HG03571 (cell line): ENCODE measurements at regions not wholly inside any gene's neighbourhood (a gene's known extent, or its start where the extent isn't known, plus 50 kb on each side); places are given as distances from the start of the nearest gene placed in this dataset.
"Not testable (repeated sequence)": the region's sequence is repeated elsewhere in the genome, so short reads cannot be mapped to it uniquely, and the experiment has no call there.

Experiments used
- ATAC-seq: cut with Tn5 transposase; IDR thresholded peaks from one replicate; pipeline ENCODE4 v1.9.1; 2021; ENCODE audit not compliant: unreplicated experiment

- ATAC-seq = no peak
These were observed 297.2 kb upstream of the CRBN start for GRCh38 chr3:3476669-3477068.

- no peak for ATAC-seq
These were observed 289.1 kb upstream of the CRBN start for GRCh38 chr3:3468596-3468995.

DNA sequence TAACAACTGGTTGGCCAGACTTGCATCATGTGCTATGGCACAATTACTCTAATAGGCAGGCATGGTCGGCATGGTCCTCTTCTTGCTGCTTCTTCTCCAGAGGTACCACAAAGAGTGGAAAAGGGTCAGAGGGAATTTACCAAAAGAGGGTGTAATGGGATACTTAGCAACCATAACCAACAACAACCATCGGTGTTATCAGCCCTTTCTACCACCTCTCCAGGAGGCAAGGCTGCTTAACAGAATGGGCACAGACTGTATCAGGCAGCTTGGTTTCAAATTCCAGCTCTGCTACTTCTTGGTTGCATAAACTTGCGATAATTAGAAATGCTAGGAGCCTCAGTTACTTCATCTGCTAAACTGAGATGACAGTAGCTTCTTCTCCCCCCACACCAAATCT lies 284.6 kb upstream of the CRBN start:
- ATAC-seq = no peak

DNA sequence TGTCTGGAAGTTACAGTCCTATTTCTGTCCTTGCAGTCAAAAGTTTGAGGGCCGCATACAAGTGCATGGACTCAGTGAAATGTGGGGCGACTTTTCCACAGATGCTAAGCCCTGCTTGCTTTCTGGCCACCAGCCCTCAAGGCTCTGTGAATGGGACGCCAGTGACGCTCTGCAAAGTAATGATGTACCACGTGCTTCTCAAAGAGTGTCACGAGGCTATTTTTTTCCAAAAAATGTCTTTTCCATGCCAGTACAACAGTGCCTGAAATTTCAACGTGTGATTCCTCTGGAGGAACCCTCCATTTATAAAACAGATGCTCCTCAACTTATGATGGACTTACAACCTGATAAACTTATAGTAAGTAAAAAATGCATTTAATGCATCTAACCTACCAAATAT lies 281.8 kb upstream of the CRBN start:
- ATAC-seq = no peak

DNA sequence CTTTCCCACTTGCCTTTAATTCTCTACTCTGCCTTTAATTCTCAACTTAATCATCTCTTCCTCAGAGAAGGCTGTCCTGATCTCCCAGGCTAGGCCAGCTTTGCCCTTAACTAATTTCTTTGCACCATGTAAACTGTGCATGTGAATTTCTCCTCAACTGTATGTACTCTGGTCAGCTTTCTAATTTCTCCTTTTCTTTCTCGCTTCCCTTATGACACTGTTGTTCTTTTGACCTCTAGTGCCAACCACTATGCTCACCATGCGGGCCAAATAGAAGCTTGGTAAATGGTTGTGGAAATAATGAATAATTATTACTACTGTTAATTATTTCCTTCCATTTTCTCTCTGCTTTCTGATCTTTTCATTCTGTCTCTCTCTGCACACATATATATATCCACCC lies 269.0 kb upstream of the CRBN start:
- ATAC-seq = no peak

DNA sequence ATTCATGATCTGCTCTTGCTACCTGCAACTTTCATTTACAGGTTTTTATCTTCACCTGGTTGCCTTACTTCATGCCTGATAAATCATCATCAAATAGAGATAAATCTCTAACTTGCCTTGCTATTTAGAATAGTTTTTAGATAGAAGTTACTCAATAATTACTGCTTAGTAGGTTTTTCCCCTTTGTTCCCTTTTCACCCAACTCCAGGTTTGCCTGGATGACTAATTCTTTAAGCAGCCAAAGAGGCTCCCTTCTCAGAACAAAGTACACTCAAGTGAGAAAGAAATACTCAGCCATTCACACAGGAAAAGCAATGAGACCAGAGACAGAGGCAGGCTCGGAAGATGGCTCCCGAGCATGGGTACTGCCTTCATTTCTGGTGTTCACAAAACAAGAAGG lies 268.1 kb upstream of the CRBN start:
- no peak for ATAC-seq

- ATAC-seq = no peak
These were observed 266.8 kb upstream of the CRBN start for GRCh38 chr3:3446251-3446650.

DNA sequence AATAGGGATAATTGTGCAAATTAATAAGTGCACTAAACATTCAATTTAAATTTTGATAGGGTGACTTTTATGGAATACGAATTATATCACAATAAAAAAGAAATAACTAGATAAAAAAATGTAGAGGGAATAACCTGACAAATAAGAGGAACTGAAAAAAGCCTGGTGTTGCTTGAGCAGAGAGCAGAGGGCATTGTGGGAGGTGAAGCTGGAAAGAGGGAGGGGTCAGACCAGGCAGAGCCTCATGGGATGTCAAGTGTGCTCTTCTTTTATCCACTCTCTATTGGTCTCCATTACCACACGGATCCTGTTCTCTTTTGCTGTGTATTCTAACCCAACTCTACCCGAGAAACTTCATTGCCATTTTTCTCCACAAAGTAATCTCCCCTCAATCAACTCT lies 264.0 kb upstream of the CRBN start:
- ATAC-seq = no peak

DNA sequence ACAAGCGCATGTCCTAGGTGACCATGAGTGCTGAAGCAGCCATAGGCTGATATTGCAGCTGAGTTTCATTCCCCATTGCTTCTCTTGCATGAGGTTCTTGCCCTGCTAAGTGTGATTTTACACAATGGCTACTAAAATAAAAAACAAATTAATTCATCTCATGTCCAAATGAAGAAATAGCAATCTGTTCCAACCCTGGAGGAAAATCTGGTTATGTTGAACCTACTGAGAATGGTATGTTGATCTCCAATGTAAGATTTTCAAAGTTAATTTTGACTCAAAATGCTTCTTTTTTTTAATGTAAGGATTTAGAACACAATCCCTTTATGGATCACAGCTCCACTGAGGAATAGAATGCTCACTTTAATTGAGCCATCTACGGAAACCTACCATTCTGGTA lies 254.2 kb upstream of the CRBN start:
- no peak for ATAC-seq

GRCh38 chr3:3429841-3430240 lies 250.3 kb upstream of the CRBN start:
- no peak for ATAC-seq

- ATAC-seq = not testable (repeated sequence)
These were observed 228.2 kb upstream of the CRBN start for GRCh38 chr3:3407707-3408106.

DNA sequence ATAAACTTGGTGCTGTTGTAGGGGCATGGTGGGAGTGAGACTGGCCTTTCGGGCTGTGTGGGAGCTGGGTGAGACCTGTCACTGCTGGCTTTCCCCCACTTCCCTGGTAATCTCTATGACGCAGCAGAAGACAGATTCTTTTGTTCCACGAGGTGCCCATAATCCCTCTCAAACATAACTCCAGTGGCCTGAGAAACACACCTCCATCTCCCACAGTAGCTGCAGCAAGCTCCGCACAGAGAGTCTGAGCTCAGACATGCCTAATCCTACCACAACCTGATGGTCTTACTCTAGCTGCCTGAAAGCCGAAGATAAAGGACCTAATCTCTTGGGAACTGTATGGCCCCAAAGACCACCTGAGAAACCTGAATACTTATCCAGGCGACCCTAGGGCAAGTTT lies 225.6 kb upstream of the CRBN start:
- no peak for ATAC-seq

GRCh38 chr3:3403700-3404099 lies 224.2 kb upstream of the CRBN start:
- ATAC-seq = no peak

- no peak for ATAC-seq
These were observed 213.5 kb upstream of the CRBN start for GRCh38 chr3:3392946-3393345.

- no peak for ATAC-seq
These were observed 204.0 kb upstream of the CRBN start for GRCh38 chr3:3383461-3383860.

GRCh38 chr3:3372210-3372777 lies 192.8 kb upstream of the CRBN start:
- ATAC-seq = no peak

DNA sequence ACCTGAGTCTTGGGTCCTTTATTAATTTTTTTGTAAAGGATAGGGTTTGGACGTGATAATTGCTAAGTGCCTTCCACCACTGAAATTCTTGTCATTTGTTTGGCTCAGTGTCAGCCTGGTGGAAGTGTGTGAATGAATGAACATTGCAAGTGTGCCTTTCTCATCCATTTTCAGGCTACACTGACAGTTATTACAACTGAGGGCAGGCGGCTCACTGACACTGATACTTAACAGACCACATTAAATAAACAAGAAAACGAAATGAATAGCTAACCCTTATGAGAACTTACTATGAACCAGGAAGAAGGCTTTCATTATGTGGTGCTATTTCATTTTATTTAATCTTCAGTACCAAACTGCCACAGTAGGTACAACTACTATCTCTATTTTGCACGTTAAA lies 188.8 kb upstream of the CRBN start:
- no peak for ATAC-seq

DNA sequence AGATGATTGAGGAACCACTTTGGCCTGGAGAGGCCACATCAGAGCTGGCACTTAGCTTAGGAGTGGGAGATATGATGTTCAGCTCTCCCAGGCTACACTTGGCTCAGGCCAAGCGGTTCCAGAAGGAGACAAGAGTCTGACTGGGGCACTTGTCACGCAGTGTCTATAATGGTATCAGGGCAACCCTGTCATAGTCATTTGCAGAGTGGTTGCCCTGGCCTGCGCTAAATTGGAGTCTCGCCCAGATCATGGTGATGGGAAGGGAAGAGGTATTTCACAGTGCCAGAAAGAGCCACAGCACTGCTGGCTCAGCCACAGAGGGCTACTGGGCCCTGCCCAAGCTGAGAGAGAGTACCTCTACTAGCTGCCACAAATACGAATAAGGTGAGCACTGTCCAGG lies 186.9 kb upstream of the CRBN start:
- ATAC-seq = no peak

DNA sequence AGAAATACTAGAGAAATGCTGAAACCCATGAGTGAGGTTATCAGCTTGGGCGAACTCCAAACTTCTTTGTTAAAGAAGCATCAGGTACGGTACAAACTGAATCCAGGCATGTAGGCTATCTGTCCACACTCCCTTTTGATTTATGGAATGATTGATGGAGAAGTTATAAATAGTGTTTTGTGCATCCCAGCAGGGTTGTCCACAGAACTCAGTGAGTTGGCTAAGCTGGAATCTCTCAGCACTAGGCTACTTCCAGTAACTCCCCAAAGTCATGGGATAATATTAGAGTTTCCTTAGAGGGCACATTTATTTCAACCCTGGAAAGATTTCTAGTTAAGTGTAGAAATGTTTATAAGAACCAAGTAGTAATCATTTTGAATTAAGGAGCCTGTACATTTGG lies 186.2 kb upstream of the CRBN start:
- ATAC-seq = no peak

DNA sequence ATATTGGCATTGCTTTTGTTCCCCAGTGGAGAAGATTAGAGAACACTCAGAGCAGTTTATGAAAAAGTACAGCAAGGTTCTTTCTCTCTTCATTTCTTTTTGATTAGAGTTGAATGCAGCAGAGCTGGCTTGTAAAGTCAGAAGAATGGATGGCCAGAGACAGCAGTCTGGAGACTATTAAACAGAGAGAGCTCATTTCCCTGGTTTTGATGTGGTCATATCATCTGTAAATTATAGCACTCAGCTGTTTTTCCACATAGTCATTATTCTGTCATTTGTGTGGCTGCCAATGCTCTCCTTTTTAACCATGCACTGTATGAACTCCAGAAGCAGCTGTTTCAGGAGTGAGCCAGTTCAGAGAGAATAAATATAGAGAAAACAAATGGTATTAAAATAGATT lies 177.4 kb upstream of the CRBN start:
- no peak for ATAC-seq

DNA sequence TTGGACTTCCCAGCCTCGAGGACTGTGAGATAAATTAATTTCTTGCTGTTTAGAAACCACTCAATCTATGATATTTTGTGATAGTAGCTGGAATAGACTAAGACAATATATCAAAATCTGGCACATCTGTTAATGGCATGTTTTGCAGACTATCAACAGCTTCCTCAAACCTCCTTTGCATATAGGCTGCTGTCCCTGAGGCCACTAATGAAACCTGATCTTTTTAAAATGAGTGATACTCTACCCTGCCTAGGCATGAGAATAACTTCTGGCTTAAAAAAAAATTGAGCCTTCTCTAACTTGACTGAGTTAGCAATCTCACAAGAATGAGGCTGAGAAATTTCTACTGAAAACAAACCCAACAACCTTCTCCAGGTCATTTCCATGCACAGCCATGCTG lies 176.0 kb upstream of the CRBN start:
- ATAC-seq = no peak

GRCh38 chr3:3353153-3353552 lies 173.7 kb upstream of the CRBN start:
- ATAC-seq = peak; percentile 53

DNA sequence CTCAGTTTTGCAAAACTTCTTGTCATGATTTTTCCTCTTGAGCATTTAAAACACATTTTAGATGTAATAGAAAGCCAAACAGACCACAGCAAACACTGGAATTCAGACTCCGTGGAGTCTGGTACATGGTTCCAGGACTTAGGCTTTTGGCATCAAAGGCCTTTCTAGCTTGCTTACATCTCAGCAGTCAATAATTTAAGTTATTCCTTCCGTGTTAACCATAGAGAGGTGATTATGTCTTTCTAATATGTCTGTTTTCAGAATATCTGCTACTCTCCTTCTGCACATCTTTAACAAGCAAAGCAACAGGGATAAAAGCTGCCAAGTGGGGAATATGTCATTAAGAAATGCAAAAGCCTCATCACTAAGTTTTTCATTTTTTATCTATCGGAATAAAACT lies 171.7 kb upstream of the CRBN start:
- ATAC-seq = no peak

DNA sequence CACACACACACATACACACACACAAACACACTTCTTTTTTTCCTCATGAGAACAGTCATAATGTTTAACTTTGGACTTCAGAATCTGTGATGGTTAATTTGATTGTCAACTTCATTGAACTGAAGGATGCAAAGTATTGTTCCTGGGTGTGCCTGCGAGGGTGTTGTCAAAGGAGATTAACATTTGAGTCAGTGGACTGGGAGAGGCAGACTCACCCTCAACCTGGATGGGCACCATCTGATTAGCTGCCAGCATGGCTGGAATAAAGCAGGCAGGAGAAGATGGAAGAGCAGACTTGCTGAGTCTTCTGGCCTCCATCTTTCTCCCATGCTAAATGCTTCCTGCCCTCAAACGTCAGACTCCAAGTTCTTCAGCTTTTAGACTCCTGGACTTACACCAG lies 167.6 kb upstream of the CRBN start:
- ATAC-seq = not testable (repeated sequence)
